Stimulated activated CD4-positive, alpha-beta T cell treated with anti-CD3 and anti-CD28 coated beads, Interleukin-4, amount 100 ng/mL, for 4 hours (primary cell): ENCODE measurements at regions not wholly inside any gene's neighbourhood (a gene's known extent, or its start where the extent isn't known, plus 50 kb on each side); places are given as distances from the start of the nearest gene placed in this dataset.
"Not testable (repeated sequence)": the region's sequence is repeated elsewhere in the genome, so short reads cannot be mapped to it uniquely, and the experiment has no call there.

Source experiments
- DNase-seq, 2 experiments: peaks; one replicate each; pipeline ENCODE4 v3.0.0-alpha.2; 2020

- no peak for DNase-seq
Observed at GRCh38 chr15:23851921-23852320, 164.8 kb upstream of the NDN start.

GRCh38 chr15:23853286-23853685 lies 166.2 kb upstream of the NDN start:
- DNase-seq = no peak

GRCh38 chr15:23854203-23854911 lies 167.3 kb upstream of the NDN start:
- DNase-seq = no peak

GRCh38 chr15:23854912-23855659 lies 168.0 kb upstream of the NDN start:
- DNase-seq = no peak

- no peak for DNase-seq
Observed at GRCh38 chr15:23855947-23856346, 168.8 kb upstream of the NDN start.

GRCh38 chr15:23857028-23857641 lies 170.0 kb upstream of the NDN start:
- DNase-seq = no peak

- DNase-seq = no peak
Observed at GRCh38 chr15:23859008-23859407, 171.9 kb upstream of the NDN start.

- DNase-seq = no peak
Observed at GRCh38 chr15:23860290-23861245, 173.5 kb upstream of the NDN start.

GRCh38 chr15:23866832-23867231 lies 179.7 kb upstream of the NDN start:
- DNase-seq = no peak

GRCh38 chr15:23869396-23869795 lies 182.3 kb upstream of the NDN start:
- no peak for DNase-seq

- DNase-seq = not testable (repeated sequence)
Observed at GRCh38 chr15:23873613-23874012, 186.5 kb upstream of the NDN start.

GRCh38 chr15:23877502-23878412 lies 190.7 kb upstream of the NDN start:
- DNase-seq = peak in 1 of 2 experiments; percentile 3

GRCh38 chr15:23881291-23881690 lies 194.2 kb upstream of the NDN start:
- no peak for DNase-seq

- no peak for DNase-seq
Observed at GRCh38 chr15:23890218-23890617, 203.1 kb upstream of the NDN start.

- DNase-seq = no peak
Observed at GRCh38 chr15:23897091-23897490, 210.0 kb upstream of the NDN start.

GRCh38 chr15:23897531-23897930 lies 210.4 kb upstream of the NDN start:
- no peak for DNase-seq

GRCh38 chr15:23910030-23910429 lies 222.9 kb upstream of the NDN start:
- DNase-seq = no peak

GRCh38 chr15:23912191-23912590 lies 225.1 kb upstream of the NDN start:
- no peak for DNase-seq

- DNase-seq = no peak
Observed at GRCh38 chr15:23913081-23913480, 226.0 kb upstream of the NDN start.

- DNase-seq = no peak
Observed at GRCh38 chr15:23913635-23914034, 226.5 kb upstream of the NDN start.

- DNase-seq = no peak
Observed at GRCh38 chr15:23924686-23925085, 237.6 kb upstream of the NDN start.

- no peak for DNase-seq
Observed at GRCh38 chr15:23954931-23955330, 267.8 kb upstream of the NDN start.
